Activated naive CD8-positive, alpha-beta T cell (primary cell): ENCODE measurements at regions not wholly inside any gene's neighbourhood (a gene's known extent, or its start where the extent isn't known, plus 50 kb on each side); places are given as distances from the start of the nearest gene placed in this dataset.
"Not testable (repeated sequence)": the region's sequence is repeated elsewhere in the genome, so short reads cannot be mapped to it uniquely, and the experiment has no call there.

ENCODE experiments used
- H3K27ac Mint-ChIP-seq: one replicate; pipeline ENCODE4 v1.8.0; 2021; ENCODE audit warnings: mixed read lengths
- H3K27me3 Mint-ChIP-seq: one replicate; pipeline ENCODE4 v1.8.0; 2021; ENCODE audit warnings: mixed read lengths
- H3K36me3 Mint-ChIP-seq: one replicate; pipeline ENCODE4 v1.8.0; 2021; ENCODE audit warnings: mixed read lengths
- H3K4me1 Mint-ChIP-seq: one replicate; pipeline ENCODE4 v1.8.0; 2021; ENCODE audit warnings: low read depth, mixed read lengths
- H3K4me3 Mint-ChIP-seq: one replicate; pipeline ENCODE4 v1.8.0; 2021; ENCODE audit warnings: mild to moderate bottlenecking, mixed read lengths
- H3K9me3 Mint-ChIP-seq: one replicate; pipeline ENCODE4 v1.8.0; 2021; ENCODE audit warnings: low read depth, mixed read lengths

DNA sequence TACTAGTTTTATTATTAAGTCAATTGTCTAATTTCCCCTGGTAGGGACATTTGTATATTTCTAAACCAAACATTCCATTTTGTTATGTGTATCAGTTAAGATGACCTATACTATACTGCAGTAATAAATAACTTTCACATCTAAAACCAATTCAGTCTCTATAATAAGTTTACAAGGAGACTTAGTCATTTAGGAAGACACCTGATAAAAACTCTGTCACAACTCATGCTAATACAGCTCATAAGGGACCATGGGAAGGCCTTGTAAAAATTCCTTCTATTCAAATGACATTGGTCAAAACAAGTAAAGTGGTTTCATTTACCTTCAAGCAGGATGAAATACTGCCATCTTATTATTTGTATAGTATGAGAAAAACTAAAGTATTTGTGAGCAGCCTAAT, 597.9 kb downstream of the PRIM2 start:
- H3K27me3 Mint-ChIP-seq, H3K4me1 Mint-ChIP-seq, H3K9me3 Mint-ChIP-seq, H3K4me3 Mint-ChIP-seq, H3K36me3 Mint-ChIP-seq, H3K27ac Mint-ChIP-seq: not testable (repeated sequence)

DNA sequence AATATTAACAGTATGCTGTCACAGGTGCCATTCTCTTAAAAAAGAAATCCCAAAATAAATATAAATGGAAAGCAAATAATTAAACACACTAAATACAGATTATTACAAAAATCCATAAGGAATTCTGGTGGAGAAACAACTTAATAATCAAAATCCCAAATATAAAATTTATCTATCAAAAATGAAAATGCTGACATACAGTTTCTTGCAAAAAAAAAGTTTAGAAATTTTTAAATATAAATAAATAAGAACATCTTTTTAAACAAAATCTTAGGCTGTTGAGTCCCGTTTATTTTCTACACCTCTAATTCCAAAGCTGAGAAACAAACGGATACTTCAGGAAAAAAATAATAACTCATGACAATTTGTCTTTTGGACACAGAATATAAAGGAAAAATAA, 625.5 kb downstream of the PRIM2 start:
- not testable (repeated sequence) for H3K27ac Mint-ChIP-seq, H3K36me3 Mint-ChIP-seq, H3K27me3 Mint-ChIP-seq, H3K4me1 Mint-ChIP-seq, H3K9me3 Mint-ChIP-seq, H3K4me3 Mint-ChIP-seq

DNA sequence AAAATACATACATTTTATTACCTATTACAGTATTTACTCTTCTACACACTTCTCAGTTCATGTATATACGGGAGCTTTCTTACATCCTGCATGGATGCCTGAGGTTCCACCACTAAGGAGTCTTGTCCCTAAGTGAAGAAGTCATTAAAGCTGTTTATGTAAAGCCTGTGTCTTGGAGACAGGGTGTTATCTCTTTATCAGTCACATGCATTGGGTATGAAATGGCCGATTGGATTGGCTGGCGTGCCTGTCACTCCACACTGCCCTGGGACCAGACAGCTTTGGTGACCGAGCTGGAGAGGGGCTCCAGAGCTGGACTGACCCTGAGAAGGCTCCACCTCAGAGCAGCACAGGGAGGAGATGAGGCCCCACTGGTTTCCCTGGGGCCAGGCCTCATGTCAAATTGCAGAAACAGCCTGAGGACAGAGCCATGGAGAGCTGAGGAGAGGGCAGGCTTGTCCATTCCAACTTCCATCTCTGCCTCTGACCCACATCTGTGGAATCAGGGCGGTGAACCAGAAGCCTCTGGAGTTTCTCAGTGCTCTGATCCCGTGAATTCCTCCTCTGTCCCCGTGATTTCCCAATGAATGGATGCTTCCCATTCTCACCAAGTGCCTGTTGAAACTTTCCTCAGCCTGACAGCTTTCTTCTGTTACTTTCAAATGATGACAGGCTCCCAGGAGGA, 628.8 kb downstream of the PRIM2 start:
- H3K36me3 Mint-ChIP-seq, H3K27ac Mint-ChIP-seq, H3K4me1 Mint-ChIP-seq, H3K9me3 Mint-ChIP-seq, H3K27me3 Mint-ChIP-seq, H3K4me3 Mint-ChIP-seq: not testable (repeated sequence)

DNA sequence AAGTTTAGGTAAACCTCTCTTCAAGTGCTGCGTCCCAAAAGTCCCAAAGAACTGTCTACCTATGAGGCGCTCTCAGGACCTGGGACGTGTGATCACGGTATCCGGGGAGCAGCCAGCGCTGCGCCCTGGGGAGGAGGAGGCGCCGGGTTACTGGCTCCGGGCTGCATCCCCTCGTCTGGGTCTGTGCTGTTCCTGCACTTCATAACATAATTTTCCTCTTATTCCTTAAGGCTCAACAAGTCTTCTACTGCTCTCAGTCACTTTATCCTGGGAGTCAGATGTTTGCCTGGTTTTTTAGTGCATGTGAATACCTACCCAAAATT, 629.3 kb downstream of the PRIM2 start:
- H3K4me1 Mint-ChIP-seq, H3K4me3 Mint-ChIP-seq, H3K9me3 Mint-ChIP-seq, H3K36me3 Mint-ChIP-seq, H3K27me3 Mint-ChIP-seq, H3K27ac Mint-ChIP-seq: not testable (repeated sequence)

DNA sequence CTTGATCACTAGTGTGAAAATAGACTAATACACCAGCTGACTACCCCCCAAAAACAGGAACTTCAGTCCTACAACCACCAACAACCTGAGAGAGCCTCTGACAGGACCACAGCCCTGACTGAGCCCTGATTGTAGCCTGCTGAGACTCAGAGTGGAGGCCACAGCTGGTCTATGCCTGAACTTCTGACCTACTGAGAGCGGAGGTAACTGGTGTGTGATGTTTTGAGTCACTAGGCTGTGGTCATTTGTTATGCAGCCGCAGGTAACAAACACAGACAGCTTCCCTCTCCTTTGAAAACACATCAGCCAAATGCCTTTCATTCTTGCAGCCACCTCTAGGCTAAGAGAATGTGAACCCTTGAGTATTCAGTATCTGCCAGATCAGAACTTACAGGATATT, 631.1 kb downstream of the PRIM2 start:
- H3K9me3 Mint-ChIP-seq, H3K36me3 Mint-ChIP-seq, H3K27ac Mint-ChIP-seq, H3K4me3 Mint-ChIP-seq, H3K27me3 Mint-ChIP-seq, H3K4me1 Mint-ChIP-seq: not testable (repeated sequence)

DNA sequence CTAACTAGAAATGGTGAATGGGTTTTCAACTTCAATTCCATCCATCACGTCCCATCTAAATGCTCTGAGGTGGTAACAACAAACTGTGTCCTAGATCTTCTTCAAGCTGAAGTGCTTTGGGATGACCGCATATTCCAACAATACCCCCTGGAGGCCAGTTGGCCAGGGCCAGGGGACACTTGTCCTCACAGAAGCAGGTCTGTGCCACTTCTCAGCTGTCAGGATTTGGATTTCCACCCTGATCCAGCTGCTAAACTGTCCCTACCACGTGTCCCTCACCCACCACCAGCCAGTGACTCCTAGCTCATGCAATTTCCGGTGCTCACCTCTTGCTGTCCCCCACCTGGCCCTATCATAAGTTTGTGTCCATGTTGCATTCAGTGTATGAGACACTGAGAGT, 633.0 kb downstream of the PRIM2 start:
- not testable (repeated sequence) for H3K27ac Mint-ChIP-seq, H3K36me3 Mint-ChIP-seq, H3K27me3 Mint-ChIP-seq, H3K4me3 Mint-ChIP-seq, H3K4me1 Mint-ChIP-seq, H3K9me3 Mint-ChIP-seq

DNA sequence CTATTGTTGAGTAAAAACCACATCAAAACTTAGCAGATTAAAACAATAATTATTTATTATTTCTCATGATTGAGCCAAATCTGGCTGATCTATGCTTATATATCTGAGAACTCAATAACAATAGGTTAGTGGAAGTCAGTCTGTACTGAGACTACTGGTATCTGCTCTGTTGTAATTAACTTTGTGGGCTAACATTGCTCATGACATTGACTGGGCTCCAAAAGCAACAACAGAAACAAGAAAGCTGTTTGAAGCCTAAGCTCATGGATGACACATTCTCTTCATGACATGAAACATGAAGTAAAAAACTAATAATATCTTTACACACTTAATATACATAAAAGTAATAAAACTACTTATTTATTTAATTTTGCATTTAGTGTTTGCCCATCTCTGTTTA, 649.3 kb downstream of the PRIM2 start:
- not testable (repeated sequence) for H3K4me1 Mint-ChIP-seq, H3K36me3 Mint-ChIP-seq, H3K9me3 Mint-ChIP-seq, H3K4me3 Mint-ChIP-seq, H3K27me3 Mint-ChIP-seq, H3K27ac Mint-ChIP-seq

DNA sequence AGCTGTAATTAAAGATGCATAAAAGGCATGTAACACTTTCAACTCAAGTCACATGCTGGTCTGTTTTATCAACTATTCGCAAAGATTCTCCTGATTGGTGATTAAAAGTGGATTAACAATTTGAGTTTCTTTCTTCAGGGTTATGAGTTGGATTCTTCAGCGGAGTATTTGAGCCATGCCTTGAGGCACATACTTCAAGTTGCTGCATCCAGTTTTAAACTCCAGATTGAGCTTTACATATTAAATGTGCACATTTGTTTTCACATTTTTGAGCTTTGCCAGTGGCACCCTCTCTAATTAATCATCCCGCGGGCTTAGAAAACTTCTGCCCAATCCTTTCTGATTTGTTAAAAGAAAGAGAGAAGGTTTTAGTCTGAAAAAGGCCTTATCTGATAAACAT, 654.5 kb downstream of the PRIM2 start:
- H3K27me3 Mint-ChIP-seq: peaks cover 13% of the 10 kb centered on the region
- not testable (repeated sequence) for H3K27ac Mint-ChIP-seq, H3K4me1 Mint-ChIP-seq, H3K4me3 Mint-ChIP-seq, H3K9me3 Mint-ChIP-seq, H3K36me3 Mint-ChIP-seq

DNA sequence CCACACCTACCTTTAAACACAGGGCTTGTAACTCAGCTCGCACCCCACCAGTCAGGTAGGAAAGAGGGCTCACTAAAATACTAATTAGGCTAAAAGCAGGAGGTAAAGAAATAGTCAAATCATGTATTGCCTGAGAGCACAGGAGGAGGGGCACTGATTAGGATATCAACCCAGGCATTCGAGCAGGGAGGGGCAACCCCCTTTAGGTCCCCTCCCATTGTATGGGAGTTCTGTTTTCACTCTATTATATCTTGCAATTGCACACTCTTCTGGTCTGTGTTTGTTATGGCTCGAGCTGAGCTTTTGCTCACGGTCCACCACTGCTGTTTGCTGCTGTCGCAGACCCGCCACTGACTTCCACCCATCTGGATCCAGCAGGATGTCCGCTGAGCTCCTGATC, 657.2 kb downstream of the PRIM2 start:
- no peaks in the 10 kb centered on the region for H3K4me1 Mint-ChIP-seq
- no peak overlapping the region for H3K27ac Mint-ChIP-seq
- peaks cover 10% of the 10 kb centered on the region for H3K27me3 Mint-ChIP-seq
- no peak overlapping the region for H3K4me3 Mint-ChIP-seq
- no peaks in the 10 kb centered on the region for H3K36me3 Mint-ChIP-seq
- H3K9me3 Mint-ChIP-seq: no peaks in the 10 kb centered on the region

DNA sequence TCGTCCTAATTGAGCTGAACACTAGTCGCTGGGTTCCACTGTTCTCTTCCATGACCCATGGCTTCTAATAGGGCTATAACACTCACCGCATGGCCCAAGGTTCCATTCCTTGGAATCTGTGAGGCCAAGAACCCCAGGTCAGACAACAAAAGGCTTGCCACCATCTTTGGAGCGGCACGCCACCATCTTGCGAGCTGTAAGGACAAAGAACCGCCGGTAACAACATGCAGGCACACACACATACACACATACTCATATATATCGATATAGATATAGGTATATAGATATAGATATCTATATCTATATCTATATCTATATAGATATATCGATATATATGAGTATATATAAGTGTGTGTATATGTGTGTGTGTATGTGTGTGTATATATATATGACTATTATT, 657.7 kb downstream of the PRIM2 start:
- H3K27me3 Mint-ChIP-seq: peaks cover 10% of the 10 kb centered on the region
- not testable (repeated sequence) for H3K27ac Mint-ChIP-seq, H3K36me3 Mint-ChIP-seq, H3K4me3 Mint-ChIP-seq, H3K9me3 Mint-ChIP-seq, H3K4me1 Mint-ChIP-seq

DNA sequence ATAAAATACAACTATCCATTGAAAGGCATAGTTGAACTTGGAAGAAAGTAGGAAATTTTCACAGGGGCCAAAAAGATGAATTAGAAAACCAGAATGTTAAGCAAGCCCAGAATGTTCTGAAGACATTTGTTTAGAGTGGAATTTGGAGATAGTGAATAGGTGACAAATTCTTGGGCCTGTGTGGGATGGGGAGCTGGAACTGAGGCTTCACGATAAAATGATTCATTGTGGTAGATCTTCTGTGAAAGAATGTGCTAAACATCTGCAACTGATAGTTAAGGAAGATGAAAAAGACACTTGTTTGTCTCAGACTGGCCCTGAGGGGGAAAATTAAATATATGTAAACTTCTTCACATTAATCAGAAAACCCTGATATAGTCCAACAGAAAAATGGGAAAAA, 658.9 kb downstream of the PRIM2 start:
- not testable (repeated sequence) for H3K4me3 Mint-ChIP-seq, H3K9me3 Mint-ChIP-seq, H3K27me3 Mint-ChIP-seq, H3K4me1 Mint-ChIP-seq, H3K36me3 Mint-ChIP-seq, H3K27ac Mint-ChIP-seq

DNA sequence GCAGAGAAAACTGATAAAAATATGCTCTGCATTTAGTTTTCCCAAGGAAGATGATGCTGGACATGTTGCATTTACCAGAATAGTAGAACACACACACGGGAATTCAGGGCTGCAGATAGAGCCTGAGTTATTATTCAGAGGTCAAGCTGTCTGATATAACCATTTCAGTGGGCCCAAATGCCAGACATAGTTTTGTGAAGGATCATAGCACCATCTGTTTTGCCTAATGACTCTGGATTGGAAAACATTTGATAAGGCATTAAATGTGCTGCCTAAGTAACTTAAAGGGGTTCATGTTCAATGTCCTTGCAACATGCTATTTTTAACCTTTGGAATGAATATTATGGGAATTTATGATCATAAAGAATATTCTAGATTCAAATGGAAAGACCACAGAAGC, 666.2 kb downstream of the PRIM2 start:
- H3K27ac Mint-ChIP-seq, H3K9me3 Mint-ChIP-seq, H3K4me1 Mint-ChIP-seq, H3K4me3 Mint-ChIP-seq, H3K27me3 Mint-ChIP-seq, H3K36me3 Mint-ChIP-seq: not testable (repeated sequence)

DNA sequence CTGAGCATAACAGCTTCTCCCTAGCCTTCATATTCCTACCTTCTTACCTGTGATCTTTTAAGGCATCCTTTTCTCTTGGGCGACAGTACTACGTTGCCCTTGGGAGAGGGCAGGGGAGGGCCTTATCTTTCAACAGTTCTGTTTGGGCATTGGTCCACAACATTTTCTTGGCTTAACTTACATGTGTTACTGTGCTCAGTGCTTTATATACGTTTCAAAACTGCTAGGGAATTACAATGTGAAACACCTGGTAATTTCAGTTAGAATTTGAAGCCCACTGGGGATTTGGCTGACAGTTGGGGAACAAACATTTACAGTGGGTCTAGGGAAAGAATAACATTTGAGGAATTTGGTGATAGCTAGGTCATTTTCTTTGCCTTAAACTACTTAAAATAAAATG, 667.1 kb downstream of the PRIM2 start:
- H3K4me1 Mint-ChIP-seq, H3K4me3 Mint-ChIP-seq, H3K27ac Mint-ChIP-seq, H3K9me3 Mint-ChIP-seq, H3K27me3 Mint-ChIP-seq, H3K36me3 Mint-ChIP-seq: not testable (repeated sequence)

DNA sequence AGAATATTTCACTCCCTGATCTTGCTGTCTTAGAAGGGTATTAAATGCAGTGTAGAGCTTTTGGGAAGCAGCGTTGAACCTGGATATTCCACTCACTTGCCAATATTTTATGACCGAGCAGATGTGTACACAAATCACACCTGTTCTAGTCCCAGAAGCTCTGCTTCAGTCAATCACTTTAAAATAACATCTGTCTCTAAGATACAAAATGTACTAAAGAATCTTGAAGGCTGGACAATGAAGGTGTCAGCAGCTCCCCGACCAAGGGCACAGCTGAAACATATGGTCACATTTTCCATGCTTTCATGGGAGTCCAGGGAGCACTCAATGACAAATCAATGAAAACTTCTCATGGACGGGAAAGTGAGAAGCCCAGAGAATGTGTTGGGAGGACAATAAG, 668.3 kb downstream of the PRIM2 start:
- not testable (repeated sequence) for H3K4me1 Mint-ChIP-seq, H3K9me3 Mint-ChIP-seq, H3K27ac Mint-ChIP-seq, H3K27me3 Mint-ChIP-seq, H3K4me3 Mint-ChIP-seq, H3K36me3 Mint-ChIP-seq

DNA sequence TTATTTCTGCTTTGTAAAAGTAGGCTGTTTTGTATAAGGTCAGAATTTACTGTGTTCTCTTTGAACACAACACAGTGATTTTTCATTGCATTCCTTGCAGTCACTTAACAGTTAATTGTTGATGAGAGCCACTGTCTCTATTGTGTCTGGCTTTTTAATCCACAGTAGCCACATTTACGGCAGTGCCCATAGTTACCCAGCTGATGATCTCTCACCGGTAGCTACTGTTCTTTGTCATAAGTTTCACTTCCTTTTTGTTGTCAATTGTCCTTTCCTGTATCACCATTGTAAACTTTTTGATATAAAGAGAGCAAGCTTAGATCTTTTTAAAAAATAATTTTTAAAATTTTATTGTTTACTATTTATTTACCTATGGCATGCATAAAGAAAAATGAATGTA, 669.2 kb downstream of the PRIM2 start:
- not testable (repeated sequence) for H3K36me3 Mint-ChIP-seq, H3K4me3 Mint-ChIP-seq, H3K27ac Mint-ChIP-seq

DNA sequence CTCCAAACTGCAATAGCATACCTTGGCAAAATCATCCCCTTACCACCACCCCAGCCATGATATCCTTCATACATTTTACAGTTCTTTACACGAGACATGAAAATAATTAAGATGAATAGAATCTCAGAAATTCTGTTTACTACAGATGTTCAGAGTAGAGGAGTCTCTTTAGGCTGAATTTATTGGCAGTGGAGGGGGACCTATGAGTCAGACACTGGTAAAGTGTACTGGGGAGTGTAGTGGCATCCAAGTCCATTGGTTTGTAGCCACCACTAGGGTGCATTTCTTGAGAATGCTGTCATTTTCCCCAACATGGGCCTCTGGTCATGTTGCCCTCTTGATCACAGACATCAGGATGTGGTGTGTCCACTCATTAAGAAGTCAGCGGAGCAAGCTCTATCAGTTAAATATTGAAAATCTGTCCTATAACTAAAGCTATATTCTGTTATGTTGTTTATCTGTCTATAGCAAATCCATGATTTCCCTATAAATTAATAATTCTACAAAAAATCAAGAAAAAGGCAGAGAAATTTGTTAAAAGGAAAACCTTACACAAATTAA, 672.2 kb downstream of the PRIM2 start:
- H3K4me1 Mint-ChIP-seq, H3K27ac Mint-ChIP-seq, H3K36me3 Mint-ChIP-seq: not testable (repeated sequence)

More for the DNA sequence above, 669.2 kb downstream of the PRIM2 start:
- H3K4me1 Mint-ChIP-seq, H3K27me3 Mint-ChIP-seq, H3K9me3 Mint-ChIP-seq: not testable (repeated sequence)

More for the DNA sequence above, 672.2 kb downstream of the PRIM2 start:
- not testable (repeated sequence) for H3K9me3 Mint-ChIP-seq, H3K27me3 Mint-ChIP-seq, H3K4me3 Mint-ChIP-seq
